ENCODE measurements at regions not wholly inside any gene's neighbourhood (a gene's known extent, or its start where the extent isn't known, plus 50 kb on each side); places are given as distances from the start of the nearest gene placed in this dataset.

- DNase-seq: no peak
Observed at GRCh38 chr2:8030573-8031303, 651.1 kb upstream of the ID2 start.

DNA sequence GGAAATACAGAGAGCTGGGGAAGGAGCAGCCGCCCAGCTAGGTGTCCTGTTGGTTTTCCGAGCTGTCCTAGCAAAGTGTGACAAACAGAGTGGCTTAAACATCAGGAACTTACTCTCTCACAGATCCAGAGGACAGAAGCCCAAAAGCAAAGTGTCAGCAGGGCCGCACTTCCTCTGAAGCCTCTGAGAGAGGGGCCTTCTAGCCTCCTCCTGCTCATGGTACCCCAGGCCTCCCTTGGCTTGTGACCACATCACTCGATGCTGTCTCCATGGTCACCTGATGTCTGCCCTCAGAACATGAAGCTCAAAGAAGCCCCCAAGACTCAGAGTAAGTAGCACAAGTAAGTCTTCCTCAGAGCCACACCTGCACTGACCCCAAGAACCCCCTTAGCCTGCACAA is 650.5 kb upstream of the ID2 start:
- no peak for DNase-seq

- DNase-seq: no peak
Observed at GRCh38 chr2:8033546-8034096, 648.2 kb upstream of the ID2 start.

- DNase-seq: peak; percentile 69
Observed at GRCh38 chr2:8036366-8036765, 645.5 kb upstream of the ID2 start.

DNA sequence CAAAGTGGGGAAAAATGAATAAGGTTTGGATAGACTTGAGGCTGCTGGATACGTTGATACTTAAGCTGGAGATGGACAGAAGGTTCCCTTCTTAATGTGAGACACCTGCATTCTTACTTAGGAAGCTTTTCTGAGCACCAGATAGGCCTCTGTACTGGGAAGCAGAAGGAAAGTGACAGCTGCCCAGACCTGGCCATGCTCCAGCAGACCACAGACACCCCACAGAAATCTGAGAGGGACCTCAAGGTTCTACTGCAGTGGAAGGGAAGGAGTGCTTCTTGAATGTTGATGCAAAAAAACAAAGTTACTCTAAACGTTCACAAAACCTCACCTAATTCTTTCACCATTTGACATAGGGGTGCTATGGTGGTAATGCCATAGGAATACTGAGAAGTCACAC is 642.1 kb upstream of the ID2 start:
- DNase-seq: no peak

GRCh38 chr2:8043295-8043694 is 638.6 kb upstream of the ID2 start:
- no peak for DNase-seq

DNA sequence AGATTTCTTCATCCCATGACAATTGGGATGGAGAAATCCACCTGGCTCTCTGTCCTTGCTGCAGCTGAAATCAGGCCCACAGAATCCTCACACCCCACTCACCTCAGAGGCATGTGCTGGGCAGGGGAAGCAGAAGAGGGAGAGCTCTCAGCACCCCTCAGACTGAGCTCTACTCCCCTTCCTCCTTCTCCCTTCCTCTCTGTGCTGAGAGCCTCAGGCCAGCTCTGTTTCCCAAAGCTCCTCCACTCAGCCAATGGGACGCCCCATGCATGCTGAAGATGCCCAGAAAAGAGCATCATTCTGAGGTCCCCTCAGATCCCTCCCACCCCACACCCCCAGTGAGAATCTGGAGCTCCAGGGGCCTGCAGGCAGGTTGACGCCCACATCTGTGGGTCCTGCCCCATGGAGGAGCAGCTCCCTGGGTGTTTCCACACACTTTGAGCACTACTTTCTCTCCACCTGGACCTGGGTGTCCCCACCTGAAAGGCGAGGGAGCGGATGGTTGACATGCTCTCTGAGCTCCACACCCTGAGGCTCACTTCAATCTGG is 637.7 kb upstream of the ID2 start:
- no peak for DNase-seq

GRCh38 chr2:8045081-8045614 is 636.7 kb upstream of the ID2 start:
- DNase-seq: no peak

- DNase-seq: no peak
Observed at GRCh38 chr2:8046849-8047248, 635.0 kb upstream of the ID2 start.

DNA sequence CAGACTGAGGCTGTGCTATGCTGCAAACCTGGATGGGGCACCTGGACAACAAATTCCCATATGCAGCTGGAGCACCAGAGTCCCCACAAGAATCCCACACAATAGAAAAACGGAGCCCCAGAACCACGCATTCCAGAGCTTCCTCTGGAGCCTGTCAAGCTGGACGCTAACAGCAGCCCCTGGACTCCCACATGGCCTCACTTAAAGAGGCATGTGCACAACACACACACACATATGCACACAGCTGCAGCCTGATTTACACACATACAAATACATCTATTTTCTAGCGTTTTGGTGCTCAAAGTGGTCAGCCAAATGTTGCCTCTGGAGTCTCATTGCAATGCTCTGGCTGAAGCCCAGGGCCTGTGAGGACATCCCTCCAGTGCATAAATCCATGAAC is 632.7 kb upstream of the ID2 start:
- no peak for DNase-seq

DNA sequence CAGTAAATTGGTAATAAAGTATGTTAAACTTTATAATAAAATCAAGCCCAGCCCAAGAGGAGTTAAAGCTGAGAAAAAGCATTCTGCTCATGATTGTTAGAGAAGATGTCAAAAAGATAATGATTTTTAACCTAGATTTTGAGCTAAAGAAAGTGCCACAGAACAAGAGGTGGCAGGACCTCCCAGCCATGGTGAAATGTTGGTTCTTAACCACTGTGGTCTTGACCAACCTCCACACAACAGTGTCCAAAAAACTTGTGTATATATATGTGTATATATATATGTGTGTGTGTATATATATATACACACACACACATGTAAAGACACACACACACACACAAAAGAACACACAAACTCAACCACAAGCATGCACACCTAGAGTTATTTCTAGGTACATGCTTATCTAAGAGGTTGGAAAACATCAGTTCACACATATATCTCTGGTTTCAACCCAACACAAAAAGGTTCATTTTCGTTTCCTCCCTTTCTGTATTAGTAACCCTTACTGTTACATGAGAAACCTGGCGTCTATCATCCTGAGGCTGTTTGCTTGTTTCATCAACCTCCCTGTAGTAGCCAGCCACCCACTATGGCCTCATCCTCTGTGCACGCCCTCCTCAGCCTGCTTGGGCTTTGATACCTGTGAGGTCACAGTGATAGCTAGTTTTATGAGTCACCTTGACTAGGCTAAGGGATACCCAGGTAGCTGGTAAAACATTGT is 631.8 kb upstream of the ID2 start:
- DNase-seq: no peak

DNA sequence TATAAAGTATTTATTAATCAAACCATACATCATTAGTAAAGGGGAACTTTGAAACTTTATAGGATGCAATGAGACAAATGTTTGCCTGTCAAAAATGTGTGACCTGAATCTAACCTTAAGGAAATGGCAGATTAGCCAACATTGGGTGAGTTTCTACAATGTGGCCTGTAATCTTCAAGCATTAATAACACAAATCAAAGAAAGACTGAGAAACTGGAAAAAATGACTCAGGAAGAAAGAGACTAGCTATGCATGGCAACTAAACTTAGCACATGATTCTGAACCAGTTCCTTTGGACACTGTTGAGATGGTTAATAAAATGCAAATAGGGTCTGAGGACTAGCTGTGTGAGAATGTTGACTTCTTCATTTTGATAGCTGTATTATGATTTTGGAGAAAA is 628.6 kb upstream of the ID2 start:
- DNase-seq: no peak

- no peak for DNase-seq
Observed at GRCh38 chr2:8054070-8054469, 627.8 kb upstream of the ID2 start.

- DNase-seq: no peak
Observed at GRCh38 chr2:8058652-8059051, 623.2 kb upstream of the ID2 start.

GRCh38 chr2:8059255-8059654 is 622.6 kb upstream of the ID2 start:
- peak; percentile 72 for DNase-seq

DNA sequence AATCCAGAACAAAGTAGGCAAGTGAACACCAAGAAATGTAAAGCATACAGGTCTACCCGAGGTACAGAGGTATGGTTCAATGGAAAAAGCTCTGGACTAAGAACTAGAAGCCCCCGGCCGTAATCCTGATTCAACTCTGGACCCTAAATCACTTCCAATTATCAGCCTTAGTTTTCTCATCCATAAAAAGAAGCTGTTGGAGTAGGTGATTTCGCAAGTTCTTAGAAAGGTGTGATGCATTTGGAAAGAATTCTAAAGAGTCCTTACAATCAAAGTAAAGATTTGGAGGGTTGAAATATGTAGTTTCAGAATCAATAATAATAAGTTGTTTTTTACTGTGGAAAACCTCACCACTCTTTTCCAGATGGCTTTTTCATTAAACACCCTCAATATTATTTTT is 622.1 kb upstream of the ID2 start:
- DNase-seq: no peak

DNA sequence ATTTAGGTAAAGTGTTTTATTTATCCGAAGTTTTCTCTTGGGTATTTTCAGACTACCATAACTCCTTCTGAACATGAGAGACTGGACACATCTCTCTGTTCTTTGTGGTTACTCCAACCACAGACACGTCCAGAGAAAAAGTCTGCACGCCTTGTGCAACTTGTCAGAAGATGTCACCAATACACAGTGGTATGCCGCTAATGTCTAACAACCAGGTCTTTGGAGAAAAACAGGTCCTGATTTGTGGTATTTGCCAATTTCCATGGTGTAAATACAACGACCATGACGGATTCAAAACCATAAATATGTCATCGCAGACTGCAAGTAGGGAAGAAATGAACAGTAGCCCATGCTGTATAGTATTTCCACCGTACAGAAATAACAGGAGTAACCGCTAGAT is 620.6 kb upstream of the ID2 start:
- DNase-seq: no peak

- DNase-seq: no peak
Observed at GRCh38 chr2:8064603-8065002, 617.3 kb upstream of the ID2 start.

- DNase-seq: no peak
Observed at GRCh38 chr2:8065191-8065590, 616.7 kb upstream of the ID2 start.

DNA sequence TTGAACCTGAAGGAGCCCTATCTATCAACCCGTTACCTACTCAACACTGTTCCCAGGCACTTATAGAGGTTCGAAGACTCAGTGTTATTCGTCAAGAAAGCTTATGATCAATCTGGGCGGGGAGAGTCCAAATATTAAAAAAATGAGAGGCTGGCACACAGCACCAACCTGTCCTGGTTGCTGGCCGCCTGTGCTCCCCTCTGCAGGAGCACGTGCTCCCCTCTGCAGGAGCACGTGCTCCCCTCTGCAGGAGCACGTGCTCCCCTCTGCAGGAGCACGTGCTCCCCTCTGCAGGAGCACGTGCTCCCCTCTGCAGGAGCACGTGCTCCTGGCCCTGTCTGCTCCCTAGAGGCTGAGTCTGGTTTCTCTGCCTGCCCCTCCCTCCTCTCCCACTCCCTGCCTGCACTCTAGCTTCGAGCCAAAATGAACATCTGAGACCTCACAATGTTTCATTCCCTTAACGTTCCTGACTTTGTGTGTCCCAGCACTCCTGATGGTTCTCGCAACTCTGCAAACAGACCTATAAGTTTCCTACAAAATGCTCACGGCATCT is 614.0 kb upstream of the ID2 start:
- no peak for DNase-seq

DNA sequence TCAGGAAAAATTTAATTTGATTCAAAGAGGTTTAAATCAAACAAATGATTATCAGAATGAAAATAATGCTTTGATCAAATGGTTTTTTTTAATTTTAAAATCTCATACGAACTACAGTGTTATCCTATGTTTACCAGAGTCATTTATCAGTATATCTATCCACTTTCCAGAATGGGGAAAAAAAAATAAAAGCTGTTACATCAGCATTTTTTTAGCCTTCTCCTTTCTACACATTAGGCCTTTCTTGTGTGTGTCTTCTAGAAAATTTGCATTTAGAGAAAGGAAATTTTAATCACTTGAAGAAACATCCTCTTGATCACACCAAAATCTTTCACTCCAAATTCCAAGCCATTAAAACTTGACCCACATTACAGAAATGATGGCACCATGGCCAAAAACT is 608.9 kb upstream of the ID2 start:
- no peak for DNase-seq

DNA sequence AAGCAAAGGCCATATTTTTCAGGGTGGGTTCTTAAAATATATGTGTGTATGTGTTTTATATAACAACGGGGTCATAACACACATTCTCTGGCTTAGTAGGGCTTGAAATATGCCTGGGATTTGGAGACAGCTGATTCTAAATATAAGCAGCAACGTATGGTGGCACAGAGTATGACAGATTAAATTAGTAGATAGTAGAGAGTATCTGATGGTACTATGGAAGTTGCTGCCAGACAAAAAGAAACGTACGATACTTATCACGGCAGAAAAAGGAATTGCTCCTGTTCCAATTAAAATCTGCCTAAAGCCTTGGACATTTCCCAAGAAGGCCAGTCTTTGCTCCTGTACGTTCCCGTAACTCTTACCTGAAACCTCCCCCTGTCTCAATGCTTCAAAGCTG is 607.9 kb upstream of the ID2 start:
- DNase-seq: no peak

Data from NCI-H187 treated with DMSO at 0.1 percent for 48 hours (cell line).